C4-2B (cell line): ENCODE measurements at regions not wholly inside any gene's neighbourhood (a gene's known extent, or its start where the extent isn't known, plus 50 kb on each side); places are given as distances from the start of the nearest gene placed in this dataset.

Experiments
- H3K27ac ChIP-seq: fragments of 450-650 bp; 2 replicates; pipeline ENCODE4 v1.5.1; 2017
- ZFX ChIP-seq: fragments of 450-650 bp; IDR thresholded peaks from 2 replicates; pipeline ENCODE4 v1.6.1; 2017
- TF ChIP-seq, protein P1 (sequence below): fragments of 450-650 bp; conservative IDR thresholded peaks from 2 replicates; pipeline ENCODE4 v1.5.1; 2017; ENCODE audit warnings: mild to moderate bottlenecking

DNA sequence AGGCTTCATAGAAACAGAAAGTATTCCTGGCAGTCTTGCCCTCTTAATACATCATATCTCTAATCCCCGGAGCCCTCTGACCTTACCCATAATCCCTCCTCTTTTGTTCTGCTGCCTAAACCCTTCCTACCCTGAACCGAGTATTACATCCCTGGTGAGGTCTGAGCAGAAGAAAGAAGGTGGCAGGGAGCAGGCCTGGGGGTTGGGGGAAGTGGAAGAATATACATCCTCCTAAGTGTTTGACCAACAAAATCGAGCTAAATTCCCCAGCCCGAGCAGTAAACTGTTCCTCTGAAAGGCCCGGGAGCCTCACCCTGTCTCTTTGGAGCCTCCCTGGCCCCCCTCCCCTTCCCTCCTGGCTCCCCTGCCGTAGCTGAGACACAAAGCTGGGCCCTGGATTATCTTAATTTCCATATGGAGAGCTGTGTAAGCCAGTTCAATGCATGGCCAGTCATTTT is 192.6 kb upstream of the LHX5 start:
- TF ChIP-seq ZFX = no peak
- TF ChIP-seq, protein P1, sequence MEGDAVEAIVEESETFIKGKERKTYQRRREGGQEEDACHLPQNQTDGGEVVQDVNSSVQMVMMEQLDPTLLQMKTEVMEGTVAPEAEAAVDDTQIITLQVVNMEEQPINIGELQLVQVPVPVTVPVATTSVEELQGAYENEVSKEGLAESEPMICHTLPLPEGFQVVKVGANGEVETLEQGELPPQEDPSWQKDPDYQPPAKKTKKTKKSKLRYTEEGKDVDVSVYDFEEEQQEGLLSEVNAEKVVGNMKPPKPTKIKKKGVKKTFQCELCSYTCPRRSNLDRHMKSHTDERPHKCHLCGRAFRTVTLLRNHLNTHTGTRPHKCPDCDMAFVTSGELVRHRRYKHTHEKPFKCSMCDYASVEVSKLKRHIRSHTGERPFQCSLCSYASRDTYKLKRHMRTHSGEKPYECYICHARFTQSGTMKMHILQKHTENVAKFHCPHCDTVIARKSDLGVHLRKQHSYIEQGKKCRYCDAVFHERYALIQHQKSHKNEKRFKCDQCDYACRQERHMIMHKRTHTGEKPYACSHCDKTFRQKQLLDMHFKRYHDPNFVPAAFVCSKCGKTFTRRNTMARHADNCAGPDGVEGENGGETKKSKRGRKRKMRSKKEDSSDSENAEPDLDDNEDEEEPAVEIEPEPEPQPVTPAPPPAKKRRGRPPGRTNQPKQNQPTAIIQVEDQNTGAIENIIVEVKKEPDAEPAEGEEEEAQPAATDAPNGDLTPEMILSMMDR = no peak
- no peak overlapping the region for H3K27ac ChIP-seq

DNA sequence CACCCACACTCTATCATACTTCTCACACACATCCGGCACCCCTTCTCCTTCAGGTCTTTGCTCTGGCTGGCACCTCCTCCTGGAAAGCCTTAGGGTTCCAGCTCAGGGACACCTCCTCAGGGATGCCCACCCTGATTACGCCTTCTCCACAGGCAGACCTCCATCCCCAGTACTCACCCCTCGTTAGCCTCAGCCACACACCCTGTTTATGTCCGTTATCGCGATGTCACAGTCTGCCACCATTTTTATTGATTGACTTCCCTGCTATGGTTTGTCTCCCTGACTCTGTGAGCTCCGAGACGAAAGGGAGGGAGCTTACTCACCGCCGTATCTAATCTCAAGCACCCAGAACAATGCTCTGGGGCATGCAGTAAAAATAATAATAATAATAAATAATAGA is 191.7 kb upstream of the LHX5 start:
- H3K27ac ChIP-seq = no peak overlapping the region
- TF ChIP-seq, protein P1 = no peak
- TF ChIP-seq ZFX = no peak

DNA sequence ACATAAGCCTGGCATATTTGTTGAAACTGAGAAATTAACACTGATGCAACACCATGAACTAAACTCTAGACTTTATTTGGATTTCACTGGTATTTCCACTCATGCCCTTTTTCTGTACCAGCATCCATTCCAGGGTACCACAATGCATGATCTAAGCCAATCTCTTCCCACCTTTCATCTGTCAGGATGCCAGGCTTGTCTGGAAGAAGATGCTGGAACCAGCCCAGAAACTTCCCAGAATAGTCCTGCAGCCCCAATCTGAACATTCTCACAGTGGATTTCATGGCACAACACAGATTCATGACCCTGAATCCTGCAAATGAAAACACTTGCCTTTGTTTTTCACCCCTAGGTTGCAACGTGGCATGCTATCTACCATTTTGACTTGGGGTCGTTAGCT is 189.3 kb upstream of the LHX5 start:
- no peak overlapping the region for H3K27ac ChIP-seq
- no peak for TF ChIP-seq ZFX
- TF ChIP-seq, protein P1 = no peak

DNA sequence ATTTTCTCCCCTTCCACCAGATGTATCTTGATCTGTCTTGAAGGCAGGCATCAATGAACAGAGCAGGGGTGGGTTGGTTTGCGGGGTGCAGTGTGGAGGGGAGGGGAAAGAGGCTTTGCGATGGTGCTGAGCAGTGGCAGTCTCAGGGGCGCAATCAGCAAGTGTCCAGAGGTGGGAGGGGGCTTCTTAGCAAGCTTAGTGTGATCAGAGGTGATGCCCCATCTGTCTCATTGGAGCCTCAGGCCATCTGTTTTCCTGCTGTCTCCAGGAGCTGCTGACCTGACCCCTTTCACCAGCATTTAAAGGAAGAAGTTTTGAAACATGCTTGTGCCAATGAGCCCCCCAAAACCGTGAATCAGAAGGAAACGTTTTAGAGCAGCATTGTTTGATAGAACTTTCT is 187.7 kb upstream of the LHX5 start:
- TF ChIP-seq, protein P1 = no peak
- no peak for TF ChIP-seq ZFX
- no peak overlapping the region for H3K27ac ChIP-seq

DNA sequence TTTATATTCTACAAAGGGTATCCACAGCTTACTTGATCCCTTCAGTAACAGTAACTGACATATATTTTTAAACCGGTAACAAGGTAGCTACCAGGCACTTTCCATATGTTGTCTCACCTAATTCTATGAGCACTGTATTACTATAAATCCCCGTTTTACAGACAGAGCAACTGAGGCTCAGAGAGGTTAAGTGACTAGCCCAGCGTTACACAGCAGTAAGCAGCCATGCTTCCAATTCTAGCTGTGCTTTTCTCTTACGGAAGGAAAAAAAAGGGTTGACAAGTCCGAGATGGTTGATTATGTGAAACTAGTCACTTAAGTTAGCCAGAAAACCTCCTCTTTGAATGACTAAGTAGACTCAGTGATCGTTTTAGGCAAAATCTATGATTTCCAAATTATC is 187.3 kb upstream of the LHX5 start:
- TF ChIP-seq, protein P1 = no peak
- no peak for TF ChIP-seq ZFX

DNA sequence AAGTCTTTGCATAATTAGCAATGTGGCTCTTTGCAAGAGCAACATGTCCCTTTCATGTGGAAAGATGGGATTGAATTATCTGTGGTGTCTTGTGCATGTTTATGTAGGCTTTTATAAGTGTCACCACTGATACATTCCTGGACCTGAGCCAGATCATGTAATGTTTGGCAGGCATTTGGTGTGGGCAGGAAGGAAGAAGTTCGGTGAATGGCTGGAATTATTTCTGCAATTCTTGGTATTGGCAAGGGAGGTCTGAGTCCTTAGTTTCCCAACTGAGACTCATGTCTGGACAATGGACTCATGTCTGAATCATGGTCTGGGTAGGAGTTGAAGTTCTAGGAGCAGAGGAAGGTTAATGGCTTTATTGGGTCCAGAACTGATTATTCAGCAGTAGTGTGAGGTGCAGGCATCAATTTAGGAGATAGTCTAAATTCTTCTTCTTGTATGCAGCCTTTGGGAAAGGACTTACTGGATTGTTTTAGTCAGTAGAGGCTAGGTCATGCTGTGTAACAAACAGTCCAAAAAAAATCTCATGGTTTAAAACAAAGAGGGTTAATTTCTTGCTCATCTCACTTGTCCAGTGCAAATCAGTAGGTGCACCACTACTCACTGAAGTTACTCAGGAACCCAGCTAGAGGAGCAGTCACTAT is 186.5 kb upstream of the LHX5 start:
- H3K27ac ChIP-seq = no peak overlapping the region
- TF ChIP-seq ZFX = no peak
- TF ChIP-seq, protein P1 = no peak

More for the DNA sequence above, 187.3 kb upstream of the LHX5 start:
- H3K27ac ChIP-seq = no peak overlapping the region

DNA sequence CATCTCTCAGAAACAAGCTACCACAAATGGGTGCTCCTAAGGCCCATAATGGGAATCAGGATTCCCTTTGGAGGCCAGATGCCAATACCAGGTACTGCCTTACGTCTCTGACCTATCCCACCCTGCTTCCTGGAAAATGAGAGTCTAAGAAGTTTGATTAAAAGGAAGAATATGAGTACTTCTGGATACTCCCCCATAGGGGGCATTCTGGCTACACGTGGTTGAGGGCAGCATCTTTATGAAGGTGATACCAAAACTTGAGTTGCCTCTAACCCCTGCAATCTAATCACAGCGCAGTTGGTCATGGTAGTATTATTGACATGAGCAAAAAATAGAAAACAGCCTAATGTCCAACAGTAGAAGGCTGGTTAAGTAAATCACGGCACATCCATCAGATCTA is 184.2 kb upstream of the LHX5 start:
- no peak overlapping the region for H3K27ac ChIP-seq
- TF ChIP-seq, protein P1 = no peak
- no peak for TF ChIP-seq ZFX
